ENCODE measurements at regions not wholly inside any gene's neighbourhood (a gene's known extent, or its start where the extent isn't known, plus 50 kb on each side); places are given as distances from the start of the nearest gene placed in this dataset.
"Not testable (repeated sequence)": the region's sequence is repeated elsewhere in the genome, so short reads cannot be mapped to it uniquely, and the experiment has no call there.

GRCh38 chr4:173696011-173696410, 166.0 kb upstream of the HAND2 start:
- no peak for DNase-seq

GRCh38 chr4:173685831-173686210, 155.8 kb upstream of the HAND2 start:
- DNase-seq: no peak

GRCh38 chr4:173685165-173685830, 155.3 kb upstream of the HAND2 start:
- no peak for DNase-seq

- DNase-seq: no peak
Observed at GRCh38 chr4:173684223-173684622, 154.2 kb upstream of the HAND2 start.

GRCh38 chr4:173682609-173683008, 152.6 kb upstream of the HAND2 start:
- DNase-seq: no peak

- no peak for DNase-seq
Observed at GRCh38 chr4:173680278-173680677, 150.2 kb upstream of the HAND2 start.

GRCh38 chr4:173675446-173675845, 145.4 kb upstream of the HAND2 start:
- no peak for DNase-seq

- DNase-seq: no peak
Observed at GRCh38 chr4:173669460-173670179, 139.6 kb upstream of the HAND2 start.

- DNase-seq: no peak
Observed at GRCh38 chr4:173661001-173661400, 131.0 kb upstream of the HAND2 start.

- no peak for DNase-seq
Observed at GRCh38 chr4:173656898-173657297, 126.9 kb upstream of the HAND2 start.

- DNase-seq: no peak
Observed at GRCh38 chr4:173652283-173652931, 122.4 kb upstream of the HAND2 start.

GRCh38 chr4:173651651-173652282, 121.7 kb upstream of the HAND2 start:
- no peak for DNase-seq

GRCh38 chr4:173647902-173648301, 117.9 kb upstream of the HAND2 start:
- no peak for DNase-seq

GRCh38 chr4:173642509-173642908, 112.5 kb upstream of the HAND2 start:
- no peak for DNase-seq

- no peak for DNase-seq
Observed at GRCh38 chr4:173635395-173635794, 105.4 kb upstream of the HAND2 start.

GRCh38 chr4:173626277-173626676, 96.2 kb upstream of the HAND2 start:
- no peak for DNase-seq

GRCh38 chr4:173618648-173619047, 88.6 kb upstream of the HAND2 start:
- not testable (repeated sequence) for DNase-seq

GRCh38 chr4:173609158-173609557, 79.1 kb upstream of the HAND2 start:
- no peak for DNase-seq

- DNase-seq: not testable (repeated sequence)
Observed at GRCh38 chr4:173608632-173609031, 78.6 kb upstream of the HAND2 start.

GRCh38 chr4:173591760-173592159, 61.7 kb upstream of the HAND2 start:
- DNase-seq: no peak

- no peak for DNase-seq
Observed at GRCh38 chr4:173590697-173591096, 60.7 kb upstream of the HAND2 start.

- no peak for DNase-seq
Observed at GRCh38 chr4:173585876-173586572, 56.0 kb upstream of the HAND2 start.

- no peak for DNase-seq
Observed at GRCh38 chr4:173584506-173584905, 54.5 kb upstream of the HAND2 start.

Measured in inflammatory macrophage treated with lipopolysaccharide for 1 hour (primary cell).